ENCODE measurements at regions not wholly inside any gene's neighbourhood (a gene's known extent, or its start where the extent isn't known, plus 50 kb on each side); places are given as distances from the start of the nearest gene placed in this dataset.

GRCh38 chr22:27264184-27264583 is 537.4 kb downstream of the MN1 start:
- TF ChIP-seq ZFP30 (CRISPR knock-in tag; IDR thresholded peaks at IDR 0.05) = no peak
- TF ChIP-seq ISL1 (CRISPR knock-in tag; IDR thresholded peaks at IDR 0.05) = no peak
- no peak for TF ChIP-seq CREB5 (CRISPR knock-in tag; IDR thresholded peaks at IDR 0.05; ENCODE audit: low read depth)
- no peak for TF ChIP-seq PPARA (CRISPR knock-in tag; IDR thresholded peaks at IDR 0.05; ENCODE audit: borderline replicate concordance)
- TF ChIP-seq CSDC2 (CRISPR knock-in tag; IDR thresholded peaks at IDR 0.05) = no peak
- no peak for TF ChIP-seq ARNTL (CRISPR knock-in tag; IDR thresholded peaks at IDR 0.05; ENCODE audit: borderline replicate concordance, low read depth)
- no peak for TF ChIP-seq TSHZ2 (CRISPR knock-in tag; IDR thresholded peaks at IDR 0.05)
- no peak for TF ChIP-seq SNAI2 (CRISPR knock-in tag; IDR thresholded peaks at IDR 0.05)
- TF ChIP-seq TCF4 (CRISPR knock-in tag; IDR thresholded peaks at IDR 0.05; ENCODE audit: borderline replicate concordance) = no peak
